ENCODE measurements at regions not wholly inside any gene's neighbourhood (a gene's known extent, or its start where the extent isn't known, plus 50 kb on each side); places are given as distances from the start of the nearest gene placed in this dataset.

GRCh38 chr16:82412770-82413169 is 214.0 kb upstream of the CDH13 start (continued):
- TF ChIP-seq CHD2 (IDR thresholded peaks at IDR 0.05; ENCODE audit: low read length, partially characterized antibody) = no peak
- TF ChIP-seq MEF2A (IDR thresholded peaks at IDR 0.05; ENCODE audit: borderline replicate concordance, low read depth) = no peak
- no peak for TF ChIP-seq FOXM1 (IDR thresholded peaks at IDR 0.05; ENCODE audit: low read depth)
- no peak for TF ChIP-seq TAF1 (IDR thresholded peaks at IDR 0.05; ENCODE audit: borderline replicate concordance, low read depth, low read length)
- no peak for TF ChIP-seq RXRA (IDR thresholded peaks at IDR 0.05; ENCODE audit: borderline replicate concordance, low read depth)
- TF ChIP-seq ZBTB33 (IDR thresholded peaks at IDR 0.05; ENCODE audit: borderline replicate concordance, low read depth) = no peak
- TF ChIP-seq MXI1 (IDR thresholded peaks at IDR 0.05; ENCODE audit: low read depth, low read length) = no peak
- TF ChIP-seq MAX (IDR thresholded peaks at IDR 0.05; ENCODE audit: low read depth) = no peak
- TF ChIP-seq TEAD4 (IDR thresholded peaks at IDR 0.05; ENCODE audit: borderline replicate concordance, insufficient read depth) = no peak

GRCh38 chr16:82405736-82406135 is 221.0 kb upstream of the CDH13 start:
- 7% methylated on average over 6 of the region's 6 CpGs for WGBS (ENCODE audit: low lambda C conversion rate)
- no peak for TF ChIP-seq TAF1 (IDR thresholded peaks at IDR 0.05; ENCODE audit: borderline replicate concordance, low read depth, low read length)
- no peak for TF ChIP-seq PBX3 (IDR thresholded peaks at IDR 0.05)
- no peak for TF ChIP-seq GATA2 (CRISPR knock-in tag; IDR thresholded peaks at IDR 0.05)
- no peak for TF ChIP-seq USF2 (IDR thresholded peaks at IDR 0.05; ENCODE audit: borderline replicate concordance, low read depth, low read length)
- TF ChIP-seq USF1 (IDR thresholded peaks at IDR 0.05; ENCODE audit: borderline replicate concordance, low read depth) = no peak
- TF ChIP-seq MEF2A (IDR thresholded peaks at IDR 0.05; ENCODE audit: borderline replicate concordance, low read depth) = no peak
- TF ChIP-seq RXRA (IDR thresholded peaks at IDR 0.05; ENCODE audit: borderline replicate concordance, low read depth) = no peak
- no peak for TF ChIP-seq RAD21 (IDR thresholded peaks at IDR 0.05; ENCODE audit: low read length)
- no peak for TF ChIP-seq TCF12 (IDR thresholded peaks at IDR 0.05)
- no peak for TF ChIP-seq GABPA (IDR thresholded peaks at IDR 0.05; ENCODE audit: low read depth)
- TF ChIP-seq ELF1 (IDR thresholded peaks at IDR 0.05) = no peak
- TF ChIP-seq MAX (IDR thresholded peaks at IDR 0.05; ENCODE audit: low read depth) = no peak
- TF ChIP-seq NFIC (IDR thresholded peaks at IDR 0.05; ENCODE audit: borderline replicate concordance) = no peak
- no peak for TF ChIP-seq ZBTB33 (IDR thresholded peaks at IDR 0.05; ENCODE audit: borderline replicate concordance, low read depth)
- no peak for TF ChIP-seq SIN3A (IDR thresholded peaks at IDR 0.05; ENCODE audit: borderline replicate concordance, low read depth, low read length)
- no peak for TF ChIP-seq CHD2 (IDR thresholded peaks at IDR 0.05; ENCODE audit: low read length, partially characterized antibody)
- TF ChIP-seq SMC3 (IDR thresholded peaks at IDR 0.05; ENCODE audit: low read depth, low read length) = no peak
- TF ChIP-seq NRF1 (IDR thresholded peaks at IDR 0.05; ENCODE audit: low read depth, low read length) = no peak
- no peak for TF ChIP-seq YY1 (IDR thresholded peaks at IDR 0.05; ENCODE audit: low read depth)
- no peak for TF ChIP-seq MXI1 (IDR thresholded peaks at IDR 0.05; ENCODE audit: low read depth, low read length)
- Histone ChIP-seq H3K27me3 (ENCODE audit: insufficient read depth) (peaks cover 5% of the 10 kb centered on the region; the same call in 1 of the 2 replicates), H3K4me2 (no peak overlapping the region), H3K9me3 (no peaks in the 10 kb centered on the region), H4K20me1 (ENCODE audit: insufficient read depth) (no peaks in the 10 kb centered on the region), H3F3A (replicated peaks; ENCODE audit: insufficient read depth) (no peaks in the 10 kb centered on the region), H2AFZ (ENCODE audit: low read depth) (no peak overlapping the region), H3K4me3 (ENCODE audit: low read depth in 2 of 2, low read length in 1 of 2) (no peak overlapping the region), H3K27ac (ENCODE audit: low read depth in 2 of 2, low read length in 1 of 2) (no peak overlapping the region), H3K4me1 (ENCODE audit: control insufficient read depth in 1 of 2, insufficient read depth in 2 of 2, low read depth in 1 of 2, low read length in 1 of 2) (no peaks in the 10 kb centered on the region), H3K9me2 (no peaks in the 10 kb centered on the region), H3K9ac (no peak overlapping the region), H3K36me3 (replicated peaks in 1 of 2; ENCODE audit: control insufficient read depth in 1 of 2, insufficient read depth in 2 of 2, low read length in 1 of 2) (no peaks in the 10 kb centered on the region), H3K79me2 (ENCODE audit: insufficient read depth) (no peaks in the 10 kb centered on the region)
- no peak for DNase-seq
- ChIA-PET CTCF (no interaction called here), POLR2A (no interaction called here)

Data from SK-N-SH (cell line).